Activated CD4-positive, alpha-beta T cell treated with anti-CD3 and anti-CD28 coated beads for 48 hours (primary cell): ENCODE measurements at regions not wholly inside any gene's neighbourhood (a gene's known extent, or its start where the extent isn't known, plus 50 kb on each side); places are given as distances from the start of the nearest gene placed in this dataset.

ENCODE experiments used
- DNase-seq: peaks from one replicate; pipeline ENCODE4 v3.0.0-alpha.2; 2020

DNA sequence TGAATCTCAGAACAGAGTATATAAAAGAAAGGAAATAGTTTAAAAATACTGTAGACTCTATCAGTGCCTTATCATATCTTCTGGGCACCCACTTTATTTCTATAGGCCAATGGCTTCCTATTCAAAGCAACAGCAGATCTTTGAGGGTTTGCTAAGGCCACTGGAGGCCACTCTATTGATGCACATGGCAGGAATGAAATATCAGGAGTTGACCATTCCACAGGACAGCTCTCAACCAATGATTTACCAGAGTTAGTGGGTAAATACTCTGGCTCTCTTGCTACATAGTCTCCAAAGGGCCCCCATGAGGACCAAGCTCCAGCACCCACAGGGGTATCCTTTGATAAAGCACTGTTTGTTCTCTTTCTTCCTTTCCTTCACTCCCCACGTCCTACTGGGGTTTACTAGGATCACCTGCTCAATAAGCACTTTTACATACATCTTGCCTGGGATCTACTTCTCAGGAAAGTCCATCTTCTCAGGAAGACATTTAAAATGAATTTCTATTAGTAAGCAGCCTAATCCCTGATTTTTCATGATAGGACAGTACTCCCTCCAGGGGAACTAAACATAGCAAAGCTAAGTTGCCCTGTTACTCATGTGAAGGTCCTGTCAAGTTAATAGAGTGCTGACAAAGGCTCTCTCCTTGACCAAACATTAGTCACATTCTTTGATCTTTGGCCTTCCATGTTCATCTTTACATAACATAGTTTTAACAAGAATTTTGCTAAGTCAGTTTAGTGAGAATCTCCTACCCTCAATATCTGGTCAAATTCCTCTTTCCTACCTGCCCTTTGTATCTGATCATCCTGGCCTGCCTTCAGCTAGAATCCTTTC, 459.7 kb downstream of the GRXCR1 start:
- no peak for DNase-seq

- DNase-seq, result no peak
Observed at GRCh38 chr4:43352859-43353258, 460.3 kb downstream of the GRXCR1 start.

DNA sequence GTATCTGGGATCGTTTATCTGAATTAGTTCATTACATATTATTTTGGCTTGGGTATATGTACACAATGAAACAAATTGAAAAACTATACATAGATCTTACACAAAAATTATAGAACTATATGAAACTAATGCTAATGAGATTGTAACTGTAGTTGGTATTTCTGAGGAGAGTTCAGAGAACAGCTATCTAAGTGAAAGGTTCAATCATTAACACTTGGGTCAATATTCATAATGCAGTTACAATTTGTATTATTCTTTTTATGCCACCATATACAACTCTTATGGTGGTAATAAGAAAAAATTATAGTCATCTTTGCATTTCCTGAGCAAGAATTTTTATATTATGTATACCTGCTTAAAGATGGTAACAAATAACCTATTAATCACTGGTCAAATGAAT, 461.0 kb downstream of the GRXCR1 start:
- DNase-seq, result no peak

GRCh38 chr4:43356786-43357185, 464.3 kb downstream of the GRXCR1 start:
- DNase-seq, result no peak

- no peak for DNase-seq
Observed at GRCh38 chr4:43357252-43357974, 464.9 kb downstream of the GRXCR1 start.

- no peak for DNase-seq
Observed at GRCh38 chr4:43360296-43360695, 467.8 kb downstream of the GRXCR1 start.

GRCh38 chr4:43362875-43363636, 470.5 kb downstream of the GRXCR1 start:
- DNase-seq, result no peak

- no peak for DNase-seq
Observed at GRCh38 chr4:43369036-43369594, 476.6 kb downstream of the GRXCR1 start.

DNA sequence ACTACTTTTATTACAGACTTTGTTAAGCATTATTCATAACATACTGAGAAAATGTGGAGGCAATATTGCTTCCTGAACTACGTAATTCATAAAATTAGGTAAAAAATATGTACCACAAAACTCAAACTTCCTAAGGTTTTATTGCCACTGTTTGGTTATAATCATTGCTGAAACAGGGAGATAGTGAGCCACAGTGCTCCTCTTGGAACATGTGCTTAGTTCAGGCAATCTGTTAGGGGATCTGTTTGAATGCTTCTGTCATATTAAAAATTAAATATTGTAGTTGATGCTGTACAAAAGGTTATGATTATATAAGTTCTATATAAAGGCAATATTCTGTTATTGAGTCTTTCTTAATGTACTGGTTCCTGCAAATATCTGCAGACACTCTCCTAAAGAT, 480.7 kb downstream of the GRXCR1 start:
- no peak for DNase-seq

DNA sequence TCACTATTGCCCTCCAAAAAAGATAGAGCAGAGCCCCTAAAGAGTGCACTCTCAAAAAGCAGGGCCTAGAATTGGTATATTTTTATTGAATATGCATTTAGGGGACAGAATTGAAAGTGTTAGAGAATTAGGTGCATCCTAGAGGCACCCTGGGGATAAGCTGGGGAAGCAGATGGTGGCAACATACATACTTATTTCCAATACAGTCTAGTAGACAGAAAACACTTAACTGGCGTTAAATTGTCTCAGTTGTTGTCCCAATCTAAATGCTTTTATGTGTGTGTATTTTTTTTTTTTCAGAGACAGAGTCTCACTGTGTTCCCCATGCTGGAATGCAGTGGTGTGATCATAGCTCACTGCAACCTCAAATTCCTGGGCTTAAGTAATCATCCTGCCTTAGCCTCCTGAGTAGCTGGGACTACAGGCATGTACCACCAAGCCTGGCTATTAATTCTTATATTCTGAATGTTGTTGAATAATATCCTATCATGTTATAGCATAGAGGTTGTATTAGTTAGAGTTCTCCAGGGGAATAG, 481.8 kb downstream of the GRXCR1 start:
- no peak for DNase-seq

- no peak for DNase-seq
Observed at GRCh38 chr4:43379016-43379415, 486.5 kb downstream of the GRXCR1 start.

GRCh38 chr4:43380093-43380492, 487.6 kb downstream of the GRXCR1 start:
- DNase-seq, result no peak

DNA sequence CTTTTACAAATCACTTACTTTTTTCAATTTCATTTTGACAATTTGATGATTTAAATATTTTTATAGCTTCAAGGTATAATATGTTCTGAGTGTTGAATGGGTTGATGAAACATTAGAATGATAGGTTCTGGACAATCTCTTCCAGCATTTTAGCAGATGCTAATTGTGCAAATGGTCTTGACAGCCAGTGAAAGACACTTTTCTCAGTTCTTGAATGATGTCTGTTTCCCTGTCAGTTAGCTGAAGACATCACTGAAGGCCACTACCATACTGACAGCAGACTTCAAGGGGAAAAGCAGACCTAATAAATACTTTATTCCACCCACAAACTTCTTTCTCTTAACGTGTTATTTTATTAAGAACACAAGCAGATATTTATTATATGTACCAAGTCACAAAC, 498.6 kb downstream of the GRXCR1 start:
- DNase-seq, result no peak

DNA sequence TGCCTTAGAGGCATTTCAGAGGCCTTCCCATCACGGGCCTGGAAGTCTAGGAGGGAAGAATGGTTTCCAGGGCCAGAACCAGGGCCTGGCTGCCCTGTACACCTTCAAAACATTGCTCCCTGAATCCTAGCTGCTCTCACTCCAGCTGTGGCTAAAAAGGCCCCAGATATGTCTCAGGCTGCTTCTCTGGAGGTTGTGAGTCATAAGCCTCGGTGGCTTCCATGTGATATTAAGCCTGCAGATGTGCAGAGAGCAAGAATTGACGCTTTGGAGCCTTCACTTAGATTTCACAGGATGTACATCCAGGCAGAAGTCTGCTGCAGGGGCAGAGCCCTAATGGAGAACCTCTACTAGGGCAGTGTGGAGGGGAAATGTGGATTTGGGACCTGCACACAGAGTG, 502.5 kb downstream of the GRXCR1 start:
- no peak for DNase-seq

- DNase-seq, result no peak
Observed at GRCh38 chr4:43399726-43400125, 507.2 kb downstream of the GRXCR1 start.

DNA sequence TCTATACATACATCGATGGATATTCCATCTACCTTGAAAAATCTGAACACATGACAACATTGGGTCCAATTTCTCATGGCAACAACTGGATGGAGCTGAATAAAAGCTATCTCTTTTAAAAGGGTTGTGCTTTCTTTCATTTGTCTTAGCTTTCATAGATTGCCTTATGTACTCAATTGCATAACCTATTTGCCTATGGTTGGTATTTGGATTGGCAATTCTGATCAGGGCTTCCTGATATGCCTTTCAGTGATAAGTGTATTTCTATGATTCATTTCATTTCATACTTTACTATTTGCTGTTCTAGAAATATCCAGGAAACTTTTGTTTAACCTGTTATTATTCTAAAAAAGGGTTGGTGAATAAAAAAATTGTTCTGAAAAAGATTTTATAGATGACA, 509.9 kb downstream of the GRXCR1 start:
- DNase-seq, result no peak

GRCh38 chr4:43410636-43411035, 518.1 kb downstream of the GRXCR1 start:
- DNase-seq, result no peak

DNA sequence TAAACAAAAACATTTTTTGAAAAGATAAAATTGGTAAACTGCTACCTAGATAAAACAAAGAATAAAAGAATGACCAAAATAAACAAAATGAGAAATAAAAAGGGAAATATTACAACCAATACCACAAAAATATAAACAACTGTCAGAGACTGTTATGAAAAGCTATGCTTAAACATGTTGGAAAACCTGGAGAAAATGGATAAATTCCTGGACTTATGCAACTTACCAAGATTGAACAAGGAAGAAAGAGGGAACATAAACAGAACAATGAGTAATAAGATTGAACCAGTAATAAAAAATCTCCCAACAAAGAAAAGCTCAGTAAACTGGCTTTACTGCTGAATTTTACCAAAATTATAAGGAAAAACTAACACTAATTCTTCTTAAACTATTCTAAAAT, 518.7 kb downstream of the GRXCR1 start:
- no peak for DNase-seq

GRCh38 chr4:43423276-43423675, 530.8 kb downstream of the GRXCR1 start:
- DNase-seq, result no peak

GRCh38 chr4:43425206-43425605, 532.7 kb downstream of the GRXCR1 start:
- DNase-seq, result no peak

DNA sequence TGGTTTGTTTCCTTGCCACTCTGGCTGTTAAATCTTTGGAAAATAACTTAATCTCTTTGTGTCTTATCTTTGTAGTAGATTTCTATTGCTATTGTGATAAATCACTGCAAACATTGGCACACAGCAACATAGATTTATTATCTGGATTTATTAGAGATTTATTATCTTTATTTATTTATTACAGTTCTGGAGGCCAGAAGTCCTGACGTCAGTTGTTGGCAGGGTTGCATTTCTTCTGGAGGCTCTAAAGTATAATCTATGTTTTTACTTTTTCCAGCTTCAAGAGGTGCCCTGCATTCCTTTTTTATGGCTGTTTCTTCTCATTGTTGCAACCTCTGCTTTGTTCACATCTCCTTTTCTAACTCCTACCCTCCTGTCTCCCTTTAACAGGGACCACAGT, 542.8 kb downstream of the GRXCR1 start:
- no peak for DNase-seq

- DNase-seq, result no peak
Observed at GRCh38 chr4:43452948-43453347, 560.4 kb downstream of the GRXCR1 start.

GRCh38 chr4:43456383-43456782, 563.9 kb downstream of the GRXCR1 start:
- DNase-seq, result no peak
